SK-N-MC (cell line): ENCODE measurements at regions not wholly inside any gene's neighbourhood (a gene's known extent, or its start where the extent isn't known, plus 50 kb on each side); places are given as distances from the start of the nearest gene placed in this dataset.

Source experiments
- DNase-seq: peaks from one replicate; pipeline ENCODE4 v3.0.0-alpha.2; 2011; ENCODE audit warnings: low read depth, low spot score
- H3K27ac ChIP-seq: fragments of 200-600 bp; sonication (generic); 2 replicates; pipeline ENCODE4 v1.5.1; 2016; ENCODE audit warnings: mixed run types
- H3K36me3 ChIP-seq: fragments of 200-600 bp; sonication (generic); 2 replicates; pipeline ENCODE4 v1.6.1; 2017; ENCODE audit warnings: antibody characterized with exemption, low read length, mixed read lengths; ENCODE audit not compliant: insufficient read depth
- H3K4me3 ChIP-seq: fragments of 200-600 bp; sonication (generic); 2 replicates; pipeline ENCODE4 v1.5.1; 2016
- H3K9ac ChIP-seq: fragments of 200-600 bp; sonication (generic); 2 replicates; pipeline ENCODE4 v1.8.0; 2017; ENCODE audit warnings: mixed run types, mixed read lengths; ENCODE audit not compliant: insufficient read length
- H3K9me3 ChIP-seq: fragments of 200-600 bp; sonication (generic); 2 replicates; pipeline ENCODE4 v1.6.1; 2017; ENCODE audit warnings: low read depth, mild to moderate bottlenecking, antibody characterized with exemption, low read length, moderate library complexity, mixed read lengths
- EZH2 ChIP-seq: fragments of 200-600 bp; sonication (generic); IDR thresholded peaks from one replicate; pipeline ENCODE4 v1.6.1; 2017; ENCODE audit warnings: antibody characterized with exemption
- FOXP2 ChIP-seq: optimal IDR thresholded peaks from 2 replicates; pipeline ENCODE3; 2011; ENCODE audit warnings: mild to moderate bottlenecking, moderate library complexity; ENCODE audit not compliant: insufficient read depth; ENCODE audit errors: extremely low read length, control extremely low read depth
- POLR2AphosphoS5 ChIP-seq: IDR thresholded peaks from 2 replicates; pipeline ENCODE4 v1.6.1; 2012; ENCODE audit warnings: mild to moderate bottlenecking, low read depth, low read length, borderline replicate concordance

DNA sequence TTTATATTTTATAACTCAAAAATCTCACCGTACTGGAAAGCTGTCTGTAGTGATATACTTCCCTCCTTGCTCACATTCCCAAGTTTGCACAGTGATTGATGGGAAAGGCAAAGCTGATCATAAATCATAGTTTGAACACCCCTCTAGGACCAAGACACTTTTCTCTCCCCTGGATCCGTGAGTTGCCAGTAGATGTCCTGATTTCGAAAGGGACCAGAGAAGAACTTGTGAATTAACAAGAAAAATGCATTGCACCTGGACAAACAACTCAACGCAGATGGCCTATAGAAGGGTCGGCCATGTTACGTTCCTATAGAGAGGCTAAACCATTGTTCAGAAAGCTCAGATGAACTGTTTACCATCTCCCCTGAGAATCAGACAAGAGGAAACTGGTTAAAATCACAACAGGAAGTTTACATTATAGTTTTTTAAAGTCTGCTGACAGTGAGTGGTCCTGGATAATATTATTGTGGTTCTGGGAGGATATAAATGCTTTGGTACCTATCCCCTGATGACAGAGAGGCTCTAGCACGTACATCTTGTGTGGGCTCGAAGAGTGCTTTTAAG is 124.0 kb upstream of the SLC45A1 start:
- TF ChIP-seq FOXP2 (no peak), POLR2AphosphoS5 (no peak), EZH2 (no peak)
- no peak for DNase-seq
- Histone ChIP-seq H3K4me3 (no peak overlapping the region), H3K27ac (no peak overlapping the region), H3K36me3 (no peaks in the 10 kb centered on the region), H3K9ac (no peak overlapping the region), H3K9me3 (no peaks in the 10 kb centered on the region)

- no peaks in the 10 kb centered on the region for H3K9me3 ChIP-seq
- no peak overlapping the region for H3K4me3 ChIP-seq
- DNase-seq = no peak
- H3K9ac ChIP-seq = no peak overlapping the region
- no peak overlapping the region for H3K27ac ChIP-seq
- TF ChIP-seq EZH2 = no peak
- H3K36me3 ChIP-seq = no peaks in the 10 kb centered on the region
Measured at GRCh38 chr1:8191474-8191873, 126.4 kb upstream of the SLC45A1 start.

GRCh38 chr1:8189931-8190483 is 127.9 kb upstream of the SLC45A1 start:
- Histone ChIP-seq H3K36me3 (no peaks in the 10 kb centered on the region), H3K9ac (no peak overlapping the region), H3K9me3 (no peaks in the 10 kb centered on the region), H3K27ac (no peak overlapping the region), H3K4me3 (no peak overlapping the region)
- no peak for DNase-seq
- no peak for TF ChIP-seq FOXP2
- TF ChIP-seq POLR2AphosphoS5 = no peak
- TF ChIP-seq EZH2 = no peak

DNA sequence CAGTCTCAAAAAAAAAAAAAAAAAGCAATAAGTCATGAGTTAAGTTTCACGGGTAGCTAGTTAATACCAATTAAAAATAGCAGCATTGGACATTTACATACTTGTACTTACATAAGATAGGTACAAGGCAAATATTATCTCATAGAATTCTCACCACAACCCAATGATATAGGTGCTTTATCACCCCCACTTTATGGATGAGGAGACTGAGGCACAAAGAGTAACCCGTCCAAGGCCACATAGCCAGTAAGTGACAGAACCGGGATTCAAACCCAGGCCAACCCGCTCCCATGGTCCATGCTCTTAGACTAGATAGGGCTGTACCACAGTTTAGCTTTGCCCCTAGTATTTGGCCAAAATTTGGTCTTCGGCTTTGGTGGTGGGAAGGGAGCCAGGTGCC is 132.5 kb upstream of the SLC45A1 start:
- H3K9ac ChIP-seq = no peak overlapping the region
- no peak overlapping the region for H3K27ac ChIP-seq
- DNase-seq = no peak
- H3K36me3 ChIP-seq = no peaks in the 10 kb centered on the region
- TF ChIP-seq EZH2 = no peak
- no peak for TF ChIP-seq FOXP2
- no peak for TF ChIP-seq POLR2AphosphoS5
- H3K4me3 ChIP-seq = no peak overlapping the region
- no peaks in the 10 kb centered on the region for H3K9me3 ChIP-seq

- TF ChIP-seq EZH2 = no peak
- no peak for TF ChIP-seq FOXP2
- TF ChIP-seq POLR2AphosphoS5 = no peak
- H3K27ac ChIP-seq = no peak overlapping the region
- no peak overlapping the region for H3K9ac ChIP-seq
- no peaks in the 10 kb centered on the region for H3K9me3 ChIP-seq
- no peaks in the 10 kb centered on the region for H3K36me3 ChIP-seq
- H3K4me3 ChIP-seq = no peak overlapping the region
- no peak for DNase-seq
Measured at GRCh38 chr1:8184301-8184700, 133.6 kb upstream of the SLC45A1 start.

- Histone ChIP-seq H3K27ac (no peak overlapping the region), H3K36me3 (no peaks in the 10 kb centered on the region), H3K9me3 (no peaks in the 10 kb centered on the region), H3K4me3 (no peak overlapping the region), H3K9ac (no peak overlapping the region)
- no peak for DNase-seq
- TF ChIP-seq EZH2 (no peak), POLR2AphosphoS5 (no peak), FOXP2 (no peak)
Measured at GRCh38 chr1:8182034-8182761, 135.7 kb upstream of the SLC45A1 start.

DNA sequence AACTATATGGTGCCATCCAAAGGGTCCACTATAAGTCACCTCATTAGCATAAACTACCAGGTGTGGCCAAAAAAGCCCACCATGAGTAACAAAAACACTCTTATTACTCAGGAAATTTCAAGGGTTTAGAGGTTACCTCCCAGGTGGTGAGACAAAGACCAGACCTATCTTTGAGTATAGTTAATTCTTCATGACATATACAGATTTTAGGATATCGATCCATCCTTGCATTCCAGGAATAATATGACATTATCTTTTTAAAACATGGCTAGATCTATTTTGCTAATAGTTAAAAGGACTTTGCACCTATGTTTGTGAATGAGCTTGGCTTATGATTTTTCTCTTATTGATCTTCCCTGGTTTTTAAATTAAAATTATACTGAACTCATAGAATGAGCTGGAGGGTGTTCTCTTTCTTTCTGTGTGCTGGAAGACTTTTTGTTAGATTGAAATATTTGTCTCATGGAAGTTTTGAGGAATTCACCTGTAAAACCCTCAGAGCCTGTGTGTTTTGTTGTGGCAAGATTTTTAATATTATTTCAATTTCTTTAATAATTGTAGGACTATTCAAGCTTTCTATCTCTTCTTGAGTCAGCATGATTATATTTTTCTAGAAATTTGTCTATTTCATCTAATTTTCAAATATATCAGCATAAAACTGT is 138.7 kb upstream of the SLC45A1 start:
- H3K36me3 ChIP-seq = no peaks in the 10 kb centered on the region
- TF ChIP-seq FOXP2 (no peak), POLR2AphosphoS5 (no peak), EZH2 (no peak)
- no peak overlapping the region for H3K27ac ChIP-seq

DNA sequence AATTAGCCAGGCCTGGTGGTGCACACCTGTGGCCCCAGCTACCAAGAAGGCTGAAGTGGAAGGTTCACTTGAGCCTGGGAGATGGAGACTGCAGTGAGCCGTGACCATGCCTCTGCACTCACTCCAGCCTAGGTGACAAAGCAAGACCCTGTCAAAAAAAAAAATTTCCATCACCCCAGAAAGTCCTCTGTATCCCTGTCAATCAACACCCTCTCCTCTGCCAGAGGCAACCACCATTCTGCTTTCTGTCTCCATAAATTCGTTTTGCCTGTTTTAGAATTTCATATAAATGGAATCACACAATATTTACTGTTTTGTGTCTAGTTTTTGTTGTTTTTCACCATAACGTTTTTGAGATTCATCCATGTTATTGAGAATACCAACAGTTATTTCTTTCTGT is 141.6 kb upstream of the SLC45A1 start:
- no peaks in the 10 kb centered on the region for H3K9me3 ChIP-seq
- no peak overlapping the region for H3K4me3 ChIP-seq
- no peaks in the 10 kb centered on the region for H3K36me3 ChIP-seq
- H3K27ac ChIP-seq = no peak overlapping the region
- H3K9ac ChIP-seq = no peak overlapping the region
- no peak for DNase-seq
- TF ChIP-seq POLR2AphosphoS5 = no peak
- TF ChIP-seq EZH2 = no peak
- TF ChIP-seq FOXP2 = no peak

More for the DNA sequence above, 138.7 kb upstream of the SLC45A1 start:
- no peak overlapping the region for H3K9ac ChIP-seq
- no peak for DNase-seq
- no peaks in the 10 kb centered on the region for H3K9me3 ChIP-seq
- no peak overlapping the region for H3K4me3 ChIP-seq
